NCI-H2107 (cell line): ENCODE measurements at regions not wholly inside any gene's neighbourhood (a gene's known extent, or its start where the extent isn't known, plus 50 kb on each side); places are given as distances from the start of the nearest gene placed in this dataset.
"Not testable (repeated sequence)": the region's sequence is repeated elsewhere in the genome, so short reads cannot be mapped to it uniquely, and the experiment has no call there.

Source experiments
- DNase-seq: peaks from one replicate; lab custom pipeline; 2025; lab: John Stamatoyannopoulos, UW

GRCh38 chr13:61138857-61139256 lies 276.8 kb downstream of the PCDH20 start:
- no peak for DNase-seq

GRCh38 chr13:61136515-61136914 lies 279.1 kb downstream of the PCDH20 start:
- no peak for DNase-seq

DNA sequence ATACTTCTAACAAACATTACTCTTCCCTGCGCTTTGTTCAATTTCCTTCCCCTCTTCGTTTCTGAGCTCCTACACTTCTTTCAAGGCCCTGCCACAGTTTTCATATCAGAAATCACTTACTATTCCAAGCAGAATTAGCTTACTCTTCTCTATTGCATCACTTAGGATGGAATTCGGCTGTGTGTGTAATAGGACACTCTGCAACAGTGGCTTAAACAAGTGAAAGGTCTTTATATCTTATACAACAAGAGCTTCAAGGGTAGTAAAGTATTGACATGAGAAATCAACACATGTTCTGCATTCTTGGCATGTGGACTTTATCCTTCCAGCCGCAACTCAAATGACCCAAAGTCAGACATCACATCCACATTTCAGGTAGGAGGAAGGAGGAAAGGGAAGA lies 279.6 kb downstream of the PCDH20 start:
- no peak for DNase-seq

DNA sequence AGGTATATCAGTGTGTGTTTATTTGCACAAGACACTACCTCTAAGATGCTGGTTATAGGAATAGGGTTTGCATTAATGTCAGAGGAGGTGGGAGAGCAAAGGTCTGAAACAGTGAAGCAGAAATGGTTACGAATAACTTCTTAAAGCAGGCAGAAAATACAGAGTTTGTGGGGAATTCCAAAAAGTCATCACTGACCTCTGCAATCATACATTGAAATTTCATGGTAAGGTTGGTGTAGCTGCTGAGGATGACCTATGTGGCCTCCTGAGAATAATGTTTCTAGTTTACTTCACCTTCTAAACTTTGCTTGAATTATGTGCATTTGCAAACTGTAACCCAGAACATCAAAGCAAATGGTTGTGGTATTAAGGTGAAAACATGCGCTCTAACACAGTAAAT lies 280.1 kb downstream of the PCDH20 start:
- DNase-seq: no peak

DNA sequence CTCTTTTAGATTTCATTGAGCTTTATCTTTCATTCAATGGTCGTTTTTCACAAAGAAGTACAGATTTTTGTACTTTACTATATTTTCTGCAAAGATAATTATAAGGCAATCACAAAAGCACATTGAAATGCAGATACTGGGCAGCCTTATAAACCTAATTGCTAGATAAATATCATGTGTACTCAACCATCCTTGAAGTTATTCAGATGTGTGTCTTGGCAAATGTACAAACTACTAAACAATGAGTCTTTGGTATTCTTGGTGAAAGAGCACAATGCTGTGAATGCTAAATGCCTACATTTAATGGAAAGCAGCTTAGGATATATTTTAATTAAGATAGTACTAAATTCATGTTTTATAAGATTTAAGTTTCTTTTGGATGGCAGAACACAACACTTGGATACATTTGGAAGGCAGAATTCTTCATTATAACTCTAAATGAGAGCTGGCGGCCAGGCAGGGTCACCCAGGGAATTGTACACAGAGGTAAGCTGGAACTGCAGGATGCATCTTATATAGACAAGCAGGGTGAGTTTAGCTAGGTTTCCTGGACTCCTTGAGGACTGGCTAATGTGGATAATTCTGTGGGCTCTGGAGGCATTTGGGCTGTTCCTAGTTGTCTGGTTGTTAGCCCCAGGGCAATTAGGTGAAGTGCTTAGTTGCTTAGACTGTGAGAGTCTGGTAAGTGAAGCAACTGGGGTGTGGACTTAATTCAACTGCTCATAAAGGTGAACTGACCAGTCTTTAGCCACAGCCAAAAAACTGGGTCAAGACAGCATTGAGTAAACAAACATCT lies 286.6 kb downstream of the PCDH20 start:
- no peak for DNase-seq

GRCh38 chr13:61123538-61124289 lies 291.9 kb downstream of the PCDH20 start:
- DNase-seq: no peak

DNA sequence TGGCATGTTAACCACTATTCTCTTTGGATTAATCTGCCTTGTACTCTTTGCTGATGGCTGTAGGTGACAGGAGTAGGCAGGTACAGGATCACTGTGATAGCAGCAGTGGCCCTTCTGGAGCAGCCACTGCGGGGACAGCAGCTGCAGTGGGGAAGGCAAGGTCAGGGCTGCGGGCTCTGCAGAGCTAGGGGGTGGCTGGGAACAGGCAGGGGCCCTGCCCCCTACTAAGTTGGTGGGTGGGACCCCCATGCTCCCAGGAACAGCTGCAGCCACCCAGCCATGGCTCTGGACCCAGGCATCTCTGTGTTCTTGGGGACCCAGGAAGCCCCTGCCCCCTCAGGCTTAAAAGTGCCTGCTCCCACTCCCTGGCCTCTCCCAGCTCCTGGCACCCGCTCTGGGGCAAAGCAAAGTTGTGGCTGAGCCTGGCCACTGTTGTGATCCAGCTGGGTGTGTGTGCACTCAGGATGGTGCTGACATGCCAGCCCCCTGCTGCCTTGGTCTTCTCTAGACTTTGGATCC lies 302.4 kb downstream of the PCDH20 start:
- DNase-seq: no peak

GRCh38 chr13:61111529-61111928 lies 304.1 kb downstream of the PCDH20 start:
- no peak for DNase-seq

- no peak for DNase-seq
Observed at GRCh38 chr13:61110732-61111131, 304.9 kb downstream of the PCDH20 start.

GRCh38 chr13:61109741-61110140 lies 305.9 kb downstream of the PCDH20 start:
- DNase-seq: no peak

DNA sequence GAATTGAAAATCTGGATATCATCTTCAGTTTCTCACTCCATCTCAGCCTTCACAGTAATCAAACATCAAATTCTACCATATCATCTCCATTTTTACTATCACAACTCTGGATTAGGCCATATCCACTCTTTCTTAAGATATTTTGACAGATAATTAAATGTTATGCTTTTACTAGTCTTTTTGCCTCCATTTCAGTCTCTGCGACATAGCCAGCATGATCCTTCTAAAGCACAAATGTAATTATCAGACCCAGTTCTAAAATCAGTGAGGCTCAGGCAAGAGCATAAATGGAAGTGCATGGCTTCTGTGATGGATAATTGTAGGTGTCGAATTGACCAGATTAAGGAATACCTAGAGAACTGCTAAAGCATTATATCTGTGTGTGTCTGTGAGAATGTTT lies 307.7 kb downstream of the PCDH20 start:
- DNase-seq: no peak

DNA sequence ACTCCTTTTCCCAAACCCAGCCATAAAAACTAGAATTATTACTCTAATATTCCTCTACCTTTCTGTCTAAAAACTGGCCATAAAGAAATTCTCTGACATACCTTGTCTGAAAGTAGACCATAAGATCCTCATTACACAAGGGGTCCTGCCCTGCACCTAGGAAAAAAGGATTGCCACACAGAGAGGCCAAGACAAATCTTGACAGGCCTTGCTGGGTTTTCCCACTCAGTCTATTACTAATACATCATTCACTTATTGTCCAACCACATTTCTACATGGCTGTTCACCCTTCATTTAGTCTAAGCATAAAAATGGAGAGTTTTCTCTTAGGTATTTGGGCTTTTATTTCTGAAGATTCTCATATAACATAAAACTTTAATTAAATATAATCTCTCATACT lies 319.8 kb downstream of the PCDH20 start:
- DNase-seq: no peak

- no peak for DNase-seq
Observed at GRCh38 chr13:61094865-61095264, 320.8 kb downstream of the PCDH20 start.

DNA sequence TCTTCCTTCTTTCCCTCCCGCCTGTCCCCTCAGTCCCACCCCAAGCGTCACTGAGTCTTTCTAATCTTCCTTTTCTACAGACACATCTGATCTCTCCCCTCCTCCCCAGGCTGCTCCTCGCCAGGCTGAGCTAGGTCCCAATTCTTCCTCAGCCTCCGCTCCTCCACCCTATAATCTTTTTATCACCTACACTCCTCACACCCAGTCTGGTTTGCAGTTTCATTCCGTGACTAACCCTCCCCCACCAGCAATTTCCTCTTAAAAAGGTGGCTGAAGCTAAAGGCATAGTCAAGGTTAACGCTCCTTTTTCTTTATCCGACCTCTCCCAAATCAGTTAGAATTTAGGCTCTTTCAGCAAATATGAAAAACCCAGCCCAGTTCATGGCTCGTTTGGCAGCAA lies 325.8 kb downstream of the PCDH20 start:
- not testable (repeated sequence) for DNase-seq

GRCh38 chr13:61086087-61086486 lies 329.6 kb downstream of the PCDH20 start:
- DNase-seq: no peak

GRCh38 chr13:61084988-61085387 lies 330.7 kb downstream of the PCDH20 start:
- no peak for DNase-seq

DNA sequence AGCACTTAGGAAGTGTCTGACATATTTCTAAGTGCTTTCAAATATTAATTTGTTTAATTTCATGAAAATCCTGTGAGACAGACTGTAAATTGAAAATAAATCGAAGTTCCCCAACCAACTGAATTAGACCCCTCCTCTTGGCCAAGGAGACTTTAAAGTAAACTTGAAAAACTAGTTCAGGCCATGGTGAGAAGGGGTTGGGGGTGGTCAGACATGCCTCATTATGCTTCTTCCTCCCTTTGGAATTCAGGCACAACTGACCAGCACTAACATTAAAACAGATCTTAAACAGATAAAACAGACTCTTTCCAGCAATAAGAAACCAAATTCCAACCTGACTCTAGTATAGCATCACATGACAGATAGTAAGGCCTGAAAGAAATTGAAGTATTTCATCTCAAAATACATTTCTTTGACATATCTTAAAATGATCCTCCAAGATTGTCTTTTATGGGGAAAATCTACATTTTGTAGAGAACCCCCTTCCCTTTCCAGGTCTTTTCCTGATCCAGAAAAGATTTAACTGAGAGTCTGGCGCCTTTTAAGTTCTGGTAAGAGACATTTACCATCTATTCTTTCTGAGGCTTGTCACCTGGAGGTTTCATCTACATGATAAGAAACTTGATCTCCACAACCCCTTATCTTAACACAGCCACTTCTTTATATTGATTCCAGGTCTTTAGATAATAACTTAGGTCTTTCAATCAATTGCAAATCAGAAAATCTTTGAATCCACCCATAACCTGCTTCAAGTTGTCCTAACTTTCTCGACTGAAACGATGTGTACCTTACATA lies 336.5 kb downstream of the PCDH20 start:
- no peak for DNase-seq

- no peak for DNase-seq
Observed at GRCh38 chr13:61052175-61052574, 363.5 kb downstream of the PCDH20 start.

DNA sequence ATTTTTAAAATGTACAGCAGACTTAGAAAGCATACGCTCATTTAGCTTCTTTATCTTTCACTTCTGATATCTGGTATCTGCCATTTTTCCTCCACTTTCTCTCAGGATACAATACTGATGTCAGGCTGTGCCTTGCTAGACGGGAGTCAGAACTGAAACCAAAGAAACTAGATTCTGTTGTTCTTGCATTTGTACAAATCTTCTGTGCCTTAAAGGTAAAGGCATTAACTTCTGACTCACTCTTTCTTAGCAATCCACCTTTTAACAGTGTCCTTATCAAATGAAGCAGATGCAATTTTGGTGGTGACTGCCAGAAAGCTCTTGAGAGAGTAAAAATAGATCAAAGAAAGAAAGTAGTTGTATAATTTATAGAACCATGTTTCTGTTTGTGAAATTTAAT lies 370.4 kb downstream of the PCDH20 start:
- DNase-seq: no peak

DNA sequence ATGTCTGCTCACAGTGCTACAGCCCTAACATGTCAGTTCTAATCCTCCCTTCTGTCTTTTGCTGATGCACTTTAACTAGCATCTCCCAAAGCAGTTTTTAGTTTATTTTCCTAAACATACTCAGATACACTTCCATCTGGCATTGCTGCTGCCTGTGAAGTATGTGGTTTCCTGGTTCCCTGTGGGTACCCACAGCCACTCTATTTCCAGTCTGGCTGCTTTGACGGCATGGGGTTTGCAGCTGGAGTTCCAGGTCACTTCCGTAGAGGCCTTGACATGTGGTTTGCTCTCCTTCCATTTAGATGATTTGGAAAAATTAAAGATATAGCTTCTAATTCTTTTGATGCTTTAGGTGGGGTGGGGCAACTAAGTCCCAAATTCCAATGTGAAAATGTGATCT lies 375.5 kb downstream of the PCDH20 start:
- no peak for DNase-seq

DNA sequence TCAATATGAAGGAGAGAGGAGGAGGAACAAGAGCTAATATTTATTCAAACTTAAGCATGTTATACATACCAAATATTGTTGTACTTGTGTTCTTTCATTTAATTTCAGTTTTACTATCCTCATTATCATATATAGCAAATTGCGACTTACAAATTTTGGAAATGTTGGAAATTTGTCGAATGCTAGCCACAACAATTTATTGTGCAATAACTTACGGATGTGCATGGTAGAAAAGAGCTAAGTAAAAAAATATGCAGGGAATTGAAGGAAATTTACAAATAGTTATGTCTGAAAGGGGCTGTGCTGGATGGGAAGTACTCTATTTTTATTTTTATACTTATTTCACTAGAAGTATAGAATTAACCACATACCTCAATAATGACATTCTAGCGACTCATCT lies 376.3 kb downstream of the PCDH20 start:
- no peak for DNase-seq

DNA sequence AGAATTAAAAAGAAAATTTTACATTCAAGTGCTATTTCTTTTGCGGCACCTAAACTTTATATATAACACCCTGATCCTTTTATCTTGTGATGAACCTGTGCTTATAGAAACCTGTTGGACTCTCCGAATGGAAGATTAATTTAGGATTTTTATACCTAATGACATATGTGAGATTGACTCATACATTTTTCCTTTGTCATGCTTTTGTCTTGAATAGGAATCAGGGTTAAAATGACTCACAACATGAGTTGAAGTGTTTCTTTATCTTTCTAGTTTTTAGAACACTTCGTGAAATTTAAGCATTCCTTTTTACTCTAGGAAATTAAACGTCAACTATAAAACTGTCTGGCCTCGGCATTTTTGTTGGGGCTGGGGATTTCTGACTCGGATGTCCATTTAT lies 378.9 kb downstream of the PCDH20 start:
- DNase-seq: no peak

- no peak for DNase-seq
Observed at GRCh38 chr13:61030445-61030844, 385.2 kb downstream of the PCDH20 start.
